K562 (cell line): ENCODE measurements at regions not wholly inside any gene's neighbourhood (a gene's known extent, or its start where the extent isn't known, plus 50 kb on each side); places are given as distances from the start of the nearest gene placed in this dataset.

ENCODE experiments used
- CTCF ChIP-seq, 3 experiments: IDR thresholded peaks in 2 of 3; conservative IDR thresholded peaks in 1 of 3; 2 replicates each; pipeline ENCODE4 v1.5.1; 2011 to 2012; ENCODE audit warnings: low read length in 3 of 3, mild to moderate bottlenecking in 3 of 3, control low read depth in 2 of 3, improper control_type of control experiment in 1 of 3, inconsistent platforms in 1 of 3, low read depth in 1 of 3, mixed read lengths in 1 of 3, moderate library complexity in 1 of 3; ENCODE audit not compliant: insufficient read depth in 2 of 3
- FOS ChIP-seq: IDR thresholded peaks from 3 replicates; pipeline ENCODE4 v1.6.1; 2011; ENCODE audit not compliant: insufficient read length; ENCODE audit errors: extremely low read depth
- HCFC1 ChIP-seq: IDR thresholded peaks from 2 replicates; pipeline ENCODE4 v1.6.1; 2012; ENCODE audit warnings: low read depth, low read length, improper control_type of control experiment
- HOXB6 ChIP-seq: fragments of 250-450 bp; sonication (Bioruptor Pico); IDR thresholded peaks from 2 replicates; pipeline ENCODE4 v1.5.1; 2022; ENCODE audit warnings: mild to moderate bottlenecking, borderline replicate concordance
- NR2C1 ChIP-seq, 2 experiments: fragments of 450-650 bp; IDR thresholded peaks; 2 replicates each; pipeline ENCODE4 v1.6.1; 2017; ENCODE audit warnings: mild to moderate bottlenecking in 2 of 2, antibody characterized with exemption in 1 of 2, inconsistent platforms in 1 of 2, missing compliant biosample characterization in 1 of 2, missing genetic modification characterization in 1 of 2
- NR3C1 ChIP-seq: sonication (generic); formaldehyde crosslinking; IDR thresholded peaks from 2 replicates; pipeline ENCODE4 v1.8.1; 2022; ENCODE audit warnings: missing genetic modification reagents
- PCBP1 ChIP-seq: fragments of 200-400 bp; formaldehyde crosslinking; IDR thresholded peaks from 2 replicates; pipeline ENCODE4 v1.6.1; 2018; ENCODE audit warnings: mild to moderate bottlenecking, low read depth, low read length; ENCODE audit not compliant: poor library complexity, severe bottlenecking
- POLR2A ChIP-seq: fragments of 450-650 bp; conservative IDR thresholded peaks from 2 replicates; pipeline ENCODE4 v1.6.1; 2016
- POLR2AphosphoS5 ChIP-seq: IDR thresholded peaks from 2 replicates; pipeline ENCODE4 v1.6.1; 2011; ENCODE audit warnings: mild to moderate bottlenecking, low read depth, low read length, moderate library complexity; ENCODE audit not compliant: control insufficient read depth, insufficient read depth
- RBFOX2 ChIP-seq: fragments of 200-400 bp; formaldehyde crosslinking; IDR thresholded peaks from 2 replicates; pipeline ENCODE4 v1.6.1; 2017; ENCODE audit warnings: low read depth, mild to moderate bottlenecking, low read length, moderate library complexity
- RFX5 ChIP-seq: IDR thresholded peaks from 2 replicates; pipeline ENCODE4 v1.6.1; 2011; ENCODE audit warnings: low read depth, mild to moderate bottlenecking, improper control_type of control experiment, low read length
- TEAD4 ChIP-seq, 2 experiments: sonication (generic) in 1 of 2; formaldehyde crosslinking in 1 of 2; IDR thresholded peaks; 2 replicates each; pipeline versions ENCODE4 v1.6.1 to v1.8.0; 2012 to 2022; ENCODE audit warnings: borderline replicate concordance in 1 of 2, inconsistent platforms in 1 of 2, low read length in 1 of 2, mild to moderate bottlenecking in 1 of 2, missing genetic modification reagents in 1 of 2
- ZBTB33 ChIP-seq: sonication (generic); formaldehyde crosslinking; IDR thresholded peaks from 2 replicates; pipeline ENCODE4 v1.8.1; 2023; ENCODE audit warnings: mild to moderate bottlenecking, missing genetic modification reagents
- ZNF134 ChIP-seq: fragments of 250-450 bp; sonication (Bioruptor Pico); conservative IDR thresholded peaks from 2 replicates; pipeline ENCODE4 v1.4.0; 2020

DNA sequence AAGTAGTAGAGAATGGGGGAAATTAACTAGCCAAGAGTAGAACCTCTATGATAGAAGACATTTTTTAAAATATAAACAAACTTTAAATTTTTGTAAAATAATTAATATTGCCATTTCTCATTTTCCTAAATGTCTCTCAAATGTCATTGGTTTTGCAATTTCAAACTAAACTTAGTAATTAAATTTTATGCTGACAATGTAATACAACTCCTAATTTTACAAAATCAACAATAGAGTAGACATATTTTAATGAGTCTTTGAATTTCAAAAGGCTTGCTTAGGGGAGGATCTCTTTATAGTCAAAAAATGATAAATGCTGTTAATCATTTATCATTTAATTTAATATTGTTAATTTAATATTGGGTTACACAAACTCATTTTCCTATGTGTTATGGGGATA, 81.8 kb downstream of the ZWINT start:
- no peak for TF ChIP-seq HCFC1
- TF ChIP-seq CTCF (IDR thresholded peaks at IDR 0.05 in 2 of 3, conservative IDR thresholded peaks at IDR 0.05 in 1 of 3; ENCODE audit: insufficient read depth in 2 of 3, low read depth in 1 of 3, low read length in 3 of 3): no peak
- no peak for TF ChIP-seq NR2C1 (IDR thresholded peaks at IDR 0.05)
- TF ChIP-seq NR2C1 (tag; IDR thresholded peaks at IDR 0.05): no peak
- no peak for TF ChIP-seq ZBTB33 (CRISPR knock-in tag)
- no peak for TF ChIP-seq RFX5
- TF ChIP-seq POLR2AphosphoS5: no peak
- no peak for TF ChIP-seq HOXB6 (CRISPR knock-in tag)
- TF ChIP-seq RBFOX2: no peak
- no peak for TF ChIP-seq POLR2A
- TF ChIP-seq TEAD4 (IDR thresholded peaks at IDR 0.05; ENCODE audit: low read length): no peak
- no peak for TF ChIP-seq TEAD4 (CRISPR knock-in tag; IDR thresholded peaks at IDR 0.05; ENCODE audit: borderline replicate concordance)
- TF ChIP-seq FOS: no peak
- no peak for TF ChIP-seq PCBP1
- TF ChIP-seq NR3C1 (CRISPR knock-in tag): no peak
- no peak for TF ChIP-seq ZNF134 (CRISPR knock-in tag)
